ENCODE measurements at regions not wholly inside any gene's neighbourhood (a gene's known extent, or its start where the extent isn't known, plus 50 kb on each side); places are given as distances from the start of the nearest gene placed in this dataset.

- WGBS, 2 donors: 65 to 86% methylated on average over 1 of the region's 1 CpG
- H3K4me1 ChIP-seq (ENCODE audit: control insufficient read depth in 5 of 5, insufficient read depth in 5 of 5, low read length in 5 of 5): no peaks in the 10 kb centered on the region
- ATAC-seq (ENCODE audit: insufficient read depth, low FRiP score): no peak
- H3K4me3 ChIP-seq: no peak overlapping the region
- DNase-seq: no peak
- no peak overlapping the region for H3K9ac ChIP-seq (ENCODE audit: insufficient read depth in 1 of 2, low read length in 2 of 2)
- H3K27ac ChIP-seq (ENCODE audit: low read depth in 1 of 2, low read length in 1 of 2): no peak overlapping the region
- H3K9me3 ChIP-seq (ENCODE audit: control insufficient read depth in 4 of 4, insufficient read depth in 3 of 4, low read length in 3 of 4): no peaks in the 10 kb centered on the region
- H3K27me3 ChIP-seq (ENCODE audit: control insufficient read depth in 3 of 3, insufficient read depth in 3 of 3, low read length in 2 of 3): no peaks in the 10 kb centered on the region
- H3K36me3 ChIP-seq (ENCODE audit: control insufficient read depth in 4 of 4, insufficient read depth in 4 of 4, low read length in 4 of 4): no peaks in the 10 kb centered on the region
- TF ChIP-seq CTCF (IDR thresholded peaks at IDR 0.05; ENCODE audit: control extremely low read depth, extremely low read depth): no peak
Measured at GRCh38 chr5:106822851-106823250, 847.9 kb downstream of the EFNA5 start.

- no peak for ATAC-seq (ENCODE audit: insufficient read depth, low FRiP score)
- 86 to 89% methylated on average over 4 of the region's 4 CpGs for WGBS, 2 donors
Measured at GRCh38 chr5:106818552-106818951, 852.2 kb downstream of the EFNA5 start.

GRCh38 chr5:106814961-106815360 lies 855.8 kb downstream of the EFNA5 start:
- peaks cover 0 to 4% (median 0%) of the 10 kb centered on the region in 5 donors for H3K4me1 ChIP-seq (ENCODE audit: control insufficient read depth in 5 of 5, insufficient read depth in 5 of 5, low read length in 5 of 5)
- no peak overlapping the region for H3K27ac ChIP-seq (ENCODE audit: low read depth in 1 of 2, low read length in 1 of 2)
- no peaks in the 10 kb centered on the region for H3K27me3 ChIP-seq (ENCODE audit: control insufficient read depth in 3 of 3, insufficient read depth in 3 of 3, low read length in 2 of 3)
- no peak overlapping the region for H3K9ac ChIP-seq (ENCODE audit: insufficient read depth in 1 of 2, low read length in 2 of 2)
- ATAC-seq (ENCODE audit: insufficient read depth, low FRiP score) (no peak), DNase-seq (no peak)
- no peak for TF ChIP-seq CTCF (IDR thresholded peaks at IDR 0.05; ENCODE audit: control extremely low read depth, extremely low read depth)
- 85 to 92% methylated on average over 2 of the region's 2 CpGs for WGBS, 2 donors
- H3K4me3 ChIP-seq: no peak overlapping the region
- H3K36me3 ChIP-seq (ENCODE audit: control insufficient read depth in 4 of 4, insufficient read depth in 4 of 4, low read length in 4 of 4): no peaks in the 10 kb centered on the region
- no peaks in the 10 kb centered on the region for H3K9me3 ChIP-seq (ENCODE audit: control insufficient read depth in 4 of 4, insufficient read depth in 3 of 4, low read length in 3 of 4)

More at GRCh38 chr5:106818552-106818951, 852.2 kb downstream of the EFNA5 start:
- DNase-seq: no peak
- Histone ChIP-seq H3K36me3 (ENCODE audit: control insufficient read depth in 4 of 4, insufficient read depth in 4 of 4, low read length in 4 of 4) (no peaks in the 10 kb centered on the region), H3K4me1 (ENCODE audit: control insufficient read depth in 5 of 5, insufficient read depth in 5 of 5, low read length in 5 of 5) (no peaks in the 10 kb centered on the region), H3K9ac (ENCODE audit: insufficient read depth in 1 of 2, low read length in 2 of 2) (no peak overlapping the region), H3K4me3 (no peak overlapping the region), H3K27me3 (ENCODE audit: control insufficient read depth in 3 of 3, insufficient read depth in 3 of 3, low read length in 2 of 3) (no peaks in the 10 kb centered on the region), H3K27ac (ENCODE audit: low read depth in 1 of 2, low read length in 1 of 2) (no peak overlapping the region), H3K9me3 (ENCODE audit: control insufficient read depth in 4 of 4, insufficient read depth in 3 of 4, low read length in 3 of 4) (no peaks in the 10 kb centered on the region)
- no peak for TF ChIP-seq CTCF (IDR thresholded peaks at IDR 0.05; ENCODE audit: control extremely low read depth, extremely low read depth)

- Histone ChIP-seq H3K9me3 (ENCODE audit: control insufficient read depth in 4 of 4, insufficient read depth in 3 of 4, low read length in 3 of 4) (no peaks in the 10 kb centered on the region), H3K4me3 (no peak overlapping the region), H3K4me1 (ENCODE audit: control insufficient read depth in 5 of 5, insufficient read depth in 5 of 5, low read length in 5 of 5) (no peaks in the 10 kb centered on the region), H3K36me3 (ENCODE audit: control insufficient read depth in 4 of 4, insufficient read depth in 4 of 4, low read length in 4 of 4) (no peaks in the 10 kb centered on the region), H3K27ac (ENCODE audit: low read depth in 1 of 2, low read length in 1 of 2) (no peak overlapping the region), H3K27me3 (ENCODE audit: control insufficient read depth in 3 of 3, insufficient read depth in 3 of 3, low read length in 2 of 3) (no peaks in the 10 kb centered on the region), H3K9ac (ENCODE audit: insufficient read depth in 1 of 2, low read length in 2 of 2) (no peak overlapping the region)
- TF ChIP-seq CTCF (IDR thresholded peaks at IDR 0.05; ENCODE audit: control extremely low read depth, extremely low read depth): no peak
- ATAC-seq (ENCODE audit: insufficient read depth, low FRiP score) (no peak), DNase-seq (no peak)
- WGBS, 2 donors: 25 to 46% methylated on average over 3 of the region's 3 CpGs
Measured at GRCh38 chr5:106801554-106801953, 869.2 kb downstream of the EFNA5 start.
